ENCODE measurements at regions not wholly inside any gene's neighbourhood (a gene's known extent, or its start where the extent isn't known, plus 50 kb on each side); places are given as distances from the start of the nearest gene placed in this dataset.

DNA sequence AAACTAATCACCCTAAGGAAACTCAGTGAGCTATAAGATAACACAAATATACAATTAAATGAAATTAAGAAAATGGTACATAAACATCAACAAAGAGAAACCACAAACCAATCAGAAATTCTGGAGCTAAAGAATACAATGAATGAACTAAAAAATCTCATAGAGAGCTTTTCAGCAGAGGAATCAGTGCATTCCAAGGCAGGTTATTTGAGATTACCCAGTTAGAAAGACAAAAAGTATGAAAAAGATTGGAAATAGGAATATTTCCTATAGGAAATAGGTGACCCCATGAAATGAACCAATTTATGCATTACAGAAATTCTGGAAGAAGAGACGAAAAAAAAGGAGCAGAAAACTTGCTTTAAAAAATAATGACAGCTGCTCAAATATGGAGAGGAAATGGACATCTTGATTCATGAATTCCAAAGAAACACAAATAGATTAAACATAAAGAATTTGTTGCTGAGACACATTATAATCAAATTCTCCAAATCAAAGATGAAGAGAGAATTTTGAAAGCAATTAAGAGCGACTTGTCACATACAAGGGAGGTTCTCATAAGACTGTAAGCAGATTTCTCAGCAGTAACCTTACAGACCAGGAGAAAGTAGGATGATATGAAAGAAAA, 90.7 kb downstream of the RERGL start:
- TF ChIP-seq, protein P1, sequence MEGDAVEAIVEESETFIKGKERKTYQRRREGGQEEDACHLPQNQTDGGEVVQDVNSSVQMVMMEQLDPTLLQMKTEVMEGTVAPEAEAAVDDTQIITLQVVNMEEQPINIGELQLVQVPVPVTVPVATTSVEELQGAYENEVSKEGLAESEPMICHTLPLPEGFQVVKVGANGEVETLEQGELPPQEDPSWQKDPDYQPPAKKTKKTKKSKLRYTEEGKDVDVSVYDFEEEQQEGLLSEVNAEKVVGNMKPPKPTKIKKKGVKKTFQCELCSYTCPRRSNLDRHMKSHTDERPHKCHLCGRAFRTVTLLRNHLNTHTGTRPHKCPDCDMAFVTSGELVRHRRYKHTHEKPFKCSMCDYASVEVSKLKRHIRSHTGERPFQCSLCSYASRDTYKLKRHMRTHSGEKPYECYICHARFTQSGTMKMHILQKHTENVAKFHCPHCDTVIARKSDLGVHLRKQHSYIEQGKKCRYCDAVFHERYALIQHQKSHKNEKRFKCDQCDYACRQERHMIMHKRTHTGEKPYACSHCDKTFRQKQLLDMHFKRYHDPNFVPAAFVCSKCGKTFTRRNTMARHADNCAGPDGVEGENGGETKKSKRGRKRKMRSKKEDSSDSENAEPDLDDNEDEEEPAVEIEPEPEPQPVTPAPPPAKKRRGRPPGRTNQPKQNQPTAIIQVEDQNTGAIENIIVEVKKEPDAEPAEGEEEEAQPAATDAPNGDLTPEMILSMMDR (IDR thresholded peaks at IDR 0.05; ENCODE audit: low read depth, low read length, poor library complexity, severe bottlenecking), result no peak
- TF ChIP-seq EZH2phosphoT487 (IDR thresholded peaks at IDR 0.05; ENCODE audit: borderline replicate concordance, low read length), result no peak

Measured in DOHH2 (cell line).